SK-N-SH treated with all-trans-retinoic acid at 6 μM for 48 hours (cell line): ENCODE measurements at regions not wholly inside any gene's neighbourhood (a gene's known extent, or its start where the extent isn't known, plus 50 kb on each side); places are given as distances from the start of the nearest gene placed in this dataset.
A peak's percentile ranks its signal among the peaks of the same experiment; 100 is the strongest.

Experiments
- ATAC-seq: fragments of 200-7000 bp; cut with Tn5 transposase; 3 replicates; pipeline ENCODE4 v1.9.1; 2020; ENCODE audit warnings: mild to moderate bottlenecking, moderate library complexity
- ARNTL ChIP-seq: fragments of 450-650 bp; formaldehyde crosslinking; IDR thresholded peaks from 2 replicates; pipeline ENCODE4 v1.5.0; 2020; ENCODE audit warnings: low read depth, mild to moderate bottlenecking, moderate library complexity, borderline replicate concordance
- CREB5 ChIP-seq: fragments of 250-450 bp; sonication (Bioruptor Pico); IDR thresholded peaks from 2 replicates; pipeline ENCODE4 v1.5.1; 2020; ENCODE audit warnings: low read depth, mild to moderate bottlenecking, moderate library complexity
- CSDC2 ChIP-seq: fragments of 250-450 bp; sonication (Bioruptor Pico); IDR thresholded peaks from 2 replicates; pipeline ENCODE4 v1.5.0; 2020; ENCODE audit warnings: mild to moderate bottlenecking, moderate library complexity
- ESRRG ChIP-seq: fragments of 250-450 bp; sonication (Bioruptor Pico); IDR thresholded peaks from 2 replicates; pipeline ENCODE4 v1.6.1; 2021; ENCODE audit warnings: mild to moderate bottlenecking
- ISL1 ChIP-seq: fragments of 250-450 bp; sonication (Bioruptor Pico); IDR thresholded peaks from 2 replicates; pipeline ENCODE4 v2.1.2; 2022; ENCODE audit warnings: mild to moderate bottlenecking, moderate library complexity
- OSR1 ChIP-seq: fragments of 250-450 bp; sonication (Bioruptor Pico); IDR thresholded peaks from 2 replicates; pipeline ENCODE4 v1.8.0; 2022; ENCODE audit warnings: moderate library complexity, mild to moderate bottlenecking, inconsistent platforms
- PPARA ChIP-seq: fragments of 250-450 bp; sonication (Bioruptor Pico); IDR thresholded peaks from 2 replicates; pipeline ENCODE4 v1.5.0; 2020; ENCODE audit warnings: mild to moderate bottlenecking, borderline replicate concordance
- RARB ChIP-seq: fragments of 250-450 bp; sonication (Bioruptor Pico); IDR thresholded peaks from 2 replicates; pipeline ENCODE4 v1.8.0; 2021; ENCODE audit warnings: mild to moderate bottlenecking, moderate library complexity
- SNAI2 ChIP-seq: fragments of 250-450 bp; sonication (Bioruptor Pico); IDR thresholded peaks from 2 replicates; pipeline ENCODE4 v1.5.0; 2020; ENCODE audit warnings: mild to moderate bottlenecking, moderate library complexity
- TCF4 ChIP-seq: fragments of 250-450 bp; sonication (Bioruptor Pico); IDR thresholded peaks from 2 replicates; pipeline ENCODE4 v1.8.0; 2021; ENCODE audit warnings: mild to moderate bottlenecking, moderate library complexity, borderline replicate concordance
- TOX ChIP-seq: fragments of 250-450 bp; sonication (Bioruptor Pico); IDR thresholded peaks from 2 replicates; pipeline ENCODE4 v1.8.0; 2021; ENCODE audit warnings: mild to moderate bottlenecking, moderate library complexity, borderline replicate concordance
- TSHZ2 ChIP-seq: fragments of 250-450 bp; sonication (Bioruptor Pico); IDR thresholded peaks from 2 replicates; pipeline ENCODE4 v1.5.0; 2020; ENCODE audit warnings: mild to moderate bottlenecking, moderate library complexity
- ZC3H10 ChIP-seq: fragments of 250-450 bp; sonication (Bioruptor Pico); IDR thresholded peaks from 2 replicates; pipeline ENCODE4 v1.5.1; 2021; ENCODE audit warnings: mild to moderate bottlenecking, moderate library complexity
- ZFP3 ChIP-seq: fragments of 250-450 bp; sonication (Bioruptor Pico); IDR thresholded peaks from 2 replicates; pipeline ENCODE4 v1.5.0; 2020; ENCODE audit warnings: mild to moderate bottlenecking, moderate library complexity
- ZFP30 ChIP-seq: fragments of 450-650 bp; formaldehyde crosslinking; IDR thresholded peaks from 2 replicates; pipeline ENCODE4 v1.5.0; 2022; ENCODE audit warnings: mild to moderate bottlenecking, moderate library complexity
- ZNF565 ChIP-seq: fragments of 450-650 bp; formaldehyde crosslinking; conservative IDR thresholded peaks from 2 replicates; pipeline ENCODE4 v1.5.0; 2020; ENCODE audit warnings: low read depth, mild to moderate bottlenecking, moderate library complexity
- ZNF70 ChIP-seq: fragments of 450-650 bp; formaldehyde crosslinking; IDR thresholded peaks from 2 replicates; pipeline ENCODE4 v1.5.0; 2020; ENCODE audit warnings: mild to moderate bottlenecking, moderate library complexity
- ZNF8 ChIP-seq: fragments of 450-650 bp; formaldehyde crosslinking; IDR thresholded peaks from 2 replicates; pipeline ENCODE4 v1.5.0; 2020; ENCODE audit warnings: mild to moderate bottlenecking, moderate library complexity
- TF ChIP-seq, protein P1 (sequence below): fragments of 250-450 bp; sonication (Bioruptor Pico); IDR thresholded peaks from 2 replicates; pipeline ENCODE4 v1.8.0; 2021; ENCODE audit warnings: low read depth, mild to moderate bottlenecking, moderate library complexity, borderline replicate concordance
- TF ChIP-seq, protein P2 (sequence below): fragments of 250-450 bp; sonication (Bioruptor Pico); IDR thresholded peaks from 2 replicates; pipeline ENCODE4 v1.5.1; 2021; ENCODE audit warnings: mild to moderate bottlenecking, moderate library complexity

GRCh38 chr5:38707352-38708210 is 138.2 kb upstream of the OSMR start:
- ATAC-seq, result peak; percentile 44; the same call in 2 of the 3 replicates

DNA sequence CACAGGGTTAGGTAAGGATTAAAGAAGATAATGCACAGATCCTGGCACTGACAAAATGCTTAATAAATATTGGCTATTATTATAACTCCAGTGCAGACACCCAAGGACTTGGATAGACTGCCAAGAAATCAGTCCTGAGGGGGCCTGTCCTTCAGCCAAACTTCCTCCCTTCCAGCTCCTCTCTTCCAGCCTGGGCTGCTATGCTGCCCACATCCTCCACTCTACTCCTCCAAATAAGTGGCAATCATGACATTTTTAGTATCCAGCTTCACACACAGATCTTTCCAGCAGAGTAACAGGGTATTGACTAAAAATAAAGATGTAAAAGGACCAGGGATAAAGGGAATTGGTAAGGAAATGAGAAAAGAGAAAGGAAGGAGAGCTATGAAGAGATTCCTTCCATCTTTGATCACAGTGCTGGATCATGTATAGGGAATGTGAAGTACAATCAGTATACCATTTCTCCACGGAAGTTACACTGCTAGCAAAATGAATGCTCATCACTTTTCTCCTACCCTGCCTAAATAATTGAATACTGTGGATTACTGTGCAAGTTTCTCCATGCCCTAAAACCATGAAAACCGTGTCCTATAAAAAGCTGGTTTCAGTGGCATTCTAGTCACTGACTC is 136.0 kb upstream of the OSMR start:
- peak; percentile 68 for ATAC-seq
- TF ChIP-seq ZNF70, result no peak
- no peak for TF ChIP-seq ZNF8 (CRISPR knock-in tag)
- no peak for TF ChIP-seq SNAI2 (CRISPR knock-in tag)
- TF ChIP-seq OSR1 (CRISPR knock-in tag), result no peak
- no peak for TF ChIP-seq ESRRG
- no peak for TF ChIP-seq PPARA (CRISPR knock-in tag)
- TF ChIP-seq ZFP3 (CRISPR knock-in tag), result no peak
- TF ChIP-seq ZNF565 (CRISPR knock-in tag), result no peak
- TF ChIP-seq ARNTL, result no peak
- TF ChIP-seq ZFP30 (CRISPR knock-in tag), result no peak
- TF ChIP-seq, protein P1, sequence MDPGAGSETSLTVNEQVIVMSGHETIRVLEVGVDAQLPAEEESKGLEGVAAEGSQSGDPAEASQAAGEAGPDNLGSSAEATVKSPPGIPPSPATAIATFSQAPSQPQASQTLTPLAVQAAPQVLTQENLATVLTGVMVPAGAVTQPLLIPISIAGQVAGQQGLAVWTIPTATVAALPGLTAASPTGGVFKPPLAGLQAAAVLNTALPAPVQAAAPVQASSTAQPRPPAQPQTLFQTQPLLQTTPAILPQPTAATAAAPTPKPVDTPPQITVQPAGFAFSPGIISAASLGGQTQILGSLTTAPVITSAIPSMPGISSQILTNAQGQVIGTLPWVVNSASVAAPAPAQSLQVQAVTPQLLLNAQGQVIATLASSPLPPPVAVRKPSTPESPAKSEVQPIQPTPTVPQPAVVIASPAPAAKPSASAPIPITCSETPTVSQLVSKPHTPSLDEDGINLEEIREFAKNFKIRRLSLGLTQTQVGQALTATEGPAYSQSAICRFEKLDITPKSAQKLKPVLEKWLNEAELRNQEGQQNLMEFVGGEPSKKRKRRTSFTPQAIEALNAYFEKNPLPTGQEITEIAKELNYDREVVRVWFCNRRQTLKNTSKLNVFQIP (CRISPR knock-in tag), result no peak
- TF ChIP-seq RARB (CRISPR knock-in tag), result no peak
- no peak for TF ChIP-seq ZC3H10 (CRISPR knock-in tag)
- no peak for TF ChIP-seq ISL1 (CRISPR knock-in tag)
- TF ChIP-seq, protein P2, sequence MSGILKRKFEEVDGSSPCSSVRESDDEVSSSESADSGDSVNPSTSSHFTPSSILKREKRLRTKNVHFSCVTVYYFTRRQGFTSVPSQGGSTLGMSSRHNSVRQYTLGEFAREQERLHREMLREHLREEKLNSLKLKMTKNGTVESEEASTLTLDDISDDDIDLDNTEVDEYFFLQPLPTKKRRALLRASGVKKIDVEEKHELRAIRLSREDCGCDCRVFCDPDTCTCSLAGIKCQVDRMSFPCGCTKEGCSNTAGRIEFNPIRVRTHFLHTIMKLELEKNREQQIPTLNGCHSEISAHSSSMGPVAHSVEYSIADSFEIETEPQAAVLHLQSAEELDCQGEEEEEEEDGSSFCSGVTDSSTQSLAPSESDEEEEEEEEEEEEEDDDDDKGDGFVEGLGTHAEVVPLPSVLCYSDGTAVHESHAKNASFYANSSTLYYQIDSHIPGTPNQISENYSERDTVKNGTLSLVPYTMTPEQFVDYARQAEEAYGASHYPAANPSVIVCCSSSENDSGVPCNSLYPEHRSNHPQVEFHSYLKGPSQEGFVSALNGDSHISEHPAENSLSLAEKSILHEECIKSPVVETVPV, result no peak
- TF ChIP-seq TCF4 (CRISPR knock-in tag), result no peak
- no peak for TF ChIP-seq CSDC2 (CRISPR knock-in tag)

More at GRCh38 chr5:38707352-38708210, 138.2 kb upstream of the OSMR start:
- TF ChIP-seq, protein P2, result no peak; the same call in 1 of the 2 replicates
- TF ChIP-seq TOX (no peak), TSHZ2 (CRISPR knock-in tag) (no peak), ZNF8 (CRISPR knock-in tag) (no peak), ISL1 (CRISPR knock-in tag) (peak; percentile 59), OSR1 (CRISPR knock-in tag) (no peak), SNAI2 (CRISPR knock-in tag) (no peak), CSDC2 (CRISPR knock-in tag) (no peak), TCF4 (CRISPR knock-in tag) (peak; percentile 38; the same call in 1 of the 2 replicates), ARNTL (no peak), RARB (CRISPR knock-in tag) (no peak), CREB5 (CRISPR knock-in tag) (no peak), ZNF565 (CRISPR knock-in tag) (no peak)
